HL-60 (cell line): ENCODE measurements at regions not wholly inside any gene's neighbourhood (a gene's known extent, or its start where the extent isn't known, plus 50 kb on each side); places are given as distances from the start of the nearest gene placed in this dataset.

Experiments used
- POLR2AphosphoS5 ChIP-seq: IDR thresholded peaks from 2 replicates; pipeline ENCODE4 v1.6.1; 2012; ENCODE audit warnings: low read depth
- REST ChIP-seq: IDR thresholded peaks from 2 replicates; pipeline ENCODE4 v1.6.1; 2012; ENCODE audit warnings: low read depth; ENCODE audit not compliant: insufficient replicate concordance
- TF ChIP-seq, protein P1 (sequence below): IDR thresholded peaks from one replicate; pipeline ENCODE4 v1.5.1; 2011; ENCODE audit warnings: low read length, control low read depth, inconsistent platforms; ENCODE audit not compliant: insufficient read depth

DNA sequence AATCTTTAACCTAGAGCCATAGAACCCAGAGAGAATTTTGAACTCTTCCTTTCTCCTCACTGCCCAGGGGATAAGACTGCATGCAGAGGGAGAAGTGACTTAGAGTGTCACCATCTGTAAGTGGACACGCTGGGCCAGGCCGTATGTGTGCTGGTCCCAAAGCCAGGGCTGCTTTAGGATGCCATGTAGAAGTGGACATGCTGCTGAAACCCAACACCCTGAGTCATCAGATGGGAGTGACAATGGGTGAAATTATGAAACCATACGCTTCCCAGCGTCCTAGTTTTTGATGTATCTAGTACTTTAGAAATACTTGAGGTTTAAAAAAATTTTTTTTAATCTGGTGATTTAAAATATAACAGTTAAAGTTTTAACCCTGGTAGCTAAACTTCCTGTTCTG lies 191.1 kb downstream of the FNDC1 start:
- TF ChIP-seq POLR2AphosphoS5 (no peak), REST (no peak)
- TF ChIP-seq, protein P1, sequence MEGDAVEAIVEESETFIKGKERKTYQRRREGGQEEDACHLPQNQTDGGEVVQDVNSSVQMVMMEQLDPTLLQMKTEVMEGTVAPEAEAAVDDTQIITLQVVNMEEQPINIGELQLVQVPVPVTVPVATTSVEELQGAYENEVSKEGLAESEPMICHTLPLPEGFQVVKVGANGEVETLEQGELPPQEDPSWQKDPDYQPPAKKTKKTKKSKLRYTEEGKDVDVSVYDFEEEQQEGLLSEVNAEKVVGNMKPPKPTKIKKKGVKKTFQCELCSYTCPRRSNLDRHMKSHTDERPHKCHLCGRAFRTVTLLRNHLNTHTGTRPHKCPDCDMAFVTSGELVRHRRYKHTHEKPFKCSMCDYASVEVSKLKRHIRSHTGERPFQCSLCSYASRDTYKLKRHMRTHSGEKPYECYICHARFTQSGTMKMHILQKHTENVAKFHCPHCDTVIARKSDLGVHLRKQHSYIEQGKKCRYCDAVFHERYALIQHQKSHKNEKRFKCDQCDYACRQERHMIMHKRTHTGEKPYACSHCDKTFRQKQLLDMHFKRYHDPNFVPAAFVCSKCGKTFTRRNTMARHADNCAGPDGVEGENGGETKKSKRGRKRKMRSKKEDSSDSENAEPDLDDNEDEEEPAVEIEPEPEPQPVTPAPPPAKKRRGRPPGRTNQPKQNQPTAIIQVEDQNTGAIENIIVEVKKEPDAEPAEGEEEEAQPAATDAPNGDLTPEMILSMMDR, result no peak
